ENCODE measurements at regions not wholly inside any gene's neighbourhood (a gene's known extent, or its start where the extent isn't known, plus 50 kb on each side); places are given as distances from the start of the nearest gene placed in this dataset.
"Not testable (repeated sequence)": the region's sequence is repeated elsewhere in the genome, so short reads cannot be mapped to it uniquely, and the experiment has no call there.

DNA sequence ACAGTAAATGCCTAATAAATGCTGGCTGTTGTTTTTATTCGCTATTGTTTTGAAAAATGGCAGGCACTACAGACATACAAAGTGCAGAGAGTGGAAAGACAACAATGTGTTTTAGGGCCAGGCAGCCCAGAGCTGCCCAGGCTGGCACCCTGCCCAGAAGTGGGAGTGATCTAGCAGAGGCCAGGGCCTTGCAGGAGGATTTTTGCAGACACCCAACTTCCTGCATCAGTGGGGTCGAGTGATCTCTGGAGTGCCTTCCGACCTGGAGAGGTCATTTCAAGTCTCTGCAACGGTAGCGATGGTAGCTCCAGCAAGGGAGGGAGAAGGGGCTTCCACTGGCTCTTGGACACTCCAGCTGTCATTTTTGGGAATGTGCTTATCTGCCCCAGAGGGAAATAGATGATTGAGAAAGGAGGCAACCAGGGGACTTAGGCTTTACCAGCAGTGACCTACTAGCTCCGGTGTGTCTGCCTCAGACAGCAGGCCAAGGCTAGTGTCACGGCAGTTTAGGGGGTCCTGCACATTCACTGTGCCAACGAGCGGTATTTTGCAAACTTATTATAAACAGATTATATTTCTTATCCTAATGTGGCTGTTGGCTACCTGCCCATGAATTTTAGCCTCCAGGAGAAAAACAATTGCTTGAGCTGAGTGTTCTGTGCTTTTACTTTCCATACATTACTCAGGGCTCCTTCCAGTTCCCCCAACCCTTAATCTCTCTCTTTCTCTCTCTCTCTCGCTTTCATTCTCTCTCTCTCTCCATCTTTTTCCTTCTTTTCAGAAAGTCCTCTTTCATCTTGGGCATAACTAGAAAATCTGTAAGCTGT, 153.9 kb upstream of the PLGLB2 start:
- TF ChIP-seq U2AF1 (optimal IDR thresholded peaks at IDR 0.05; ENCODE audit: low read depth, low read length); BHLHE40 (IDR thresholded peaks at IDR 0.05; ENCODE audit: low read length); POLR2A (IDR thresholded peaks at IDR 0.05; ENCODE audit: insufficient read depth in 1 of 2, low read depth in 2 of 2, low read length in 2 of 2); EP300 (IDR thresholded peaks at IDR 0.05; ENCODE audit: low read depth in 2 of 2, low read length in 2 of 2); EP300 (CRISPR knock-in tag; IDR thresholded peaks at IDR 0.05; ENCODE audit: borderline replicate concordance); ZNF34 (CRISPR knock-in tag; IDR thresholded peaks at IDR 0.05; ENCODE audit: borderline replicate concordance): not testable (repeated sequence)
- TF ChIP-seq, protein P1, sequence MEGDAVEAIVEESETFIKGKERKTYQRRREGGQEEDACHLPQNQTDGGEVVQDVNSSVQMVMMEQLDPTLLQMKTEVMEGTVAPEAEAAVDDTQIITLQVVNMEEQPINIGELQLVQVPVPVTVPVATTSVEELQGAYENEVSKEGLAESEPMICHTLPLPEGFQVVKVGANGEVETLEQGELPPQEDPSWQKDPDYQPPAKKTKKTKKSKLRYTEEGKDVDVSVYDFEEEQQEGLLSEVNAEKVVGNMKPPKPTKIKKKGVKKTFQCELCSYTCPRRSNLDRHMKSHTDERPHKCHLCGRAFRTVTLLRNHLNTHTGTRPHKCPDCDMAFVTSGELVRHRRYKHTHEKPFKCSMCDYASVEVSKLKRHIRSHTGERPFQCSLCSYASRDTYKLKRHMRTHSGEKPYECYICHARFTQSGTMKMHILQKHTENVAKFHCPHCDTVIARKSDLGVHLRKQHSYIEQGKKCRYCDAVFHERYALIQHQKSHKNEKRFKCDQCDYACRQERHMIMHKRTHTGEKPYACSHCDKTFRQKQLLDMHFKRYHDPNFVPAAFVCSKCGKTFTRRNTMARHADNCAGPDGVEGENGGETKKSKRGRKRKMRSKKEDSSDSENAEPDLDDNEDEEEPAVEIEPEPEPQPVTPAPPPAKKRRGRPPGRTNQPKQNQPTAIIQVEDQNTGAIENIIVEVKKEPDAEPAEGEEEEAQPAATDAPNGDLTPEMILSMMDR (CRISPR knock-in tag; IDR thresholded peaks at IDR 0.05) = not testable (repeated sequence)
- TF ChIP-seq, protein P2, sequence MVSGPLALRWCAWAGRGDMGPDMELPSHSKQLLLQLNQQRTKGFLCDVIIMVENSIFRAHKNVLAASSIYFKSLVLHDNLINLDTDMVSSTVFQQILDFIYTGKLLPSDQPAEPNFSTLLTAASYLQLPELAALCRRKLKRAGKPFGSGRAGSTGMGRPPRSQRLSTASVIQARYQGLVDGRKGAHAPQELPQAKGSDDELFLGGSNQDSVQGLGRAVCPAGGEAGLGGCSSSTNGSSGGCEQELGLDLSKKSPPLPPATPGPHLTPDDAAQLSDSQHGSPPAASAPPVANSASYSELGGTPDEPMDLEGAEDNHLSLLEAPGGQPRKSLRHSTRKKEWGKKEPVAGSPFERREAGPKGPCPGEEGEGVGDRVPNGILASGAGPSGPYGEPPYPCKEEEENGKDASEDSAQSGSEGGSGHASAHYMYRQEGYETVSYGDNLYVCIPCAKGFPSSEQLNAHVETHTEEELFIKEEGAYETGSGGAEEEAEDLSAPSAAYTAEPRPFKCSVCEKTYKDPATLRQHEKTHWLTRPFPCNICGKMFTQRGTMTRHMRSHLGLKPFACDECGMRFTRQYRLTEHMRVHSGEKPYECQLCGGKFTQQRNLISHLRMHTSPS (CRISPR knock-in tag; IDR thresholded peaks at IDR 0.05; ENCODE audit: low read depth) = not testable (repeated sequence)
